ENCODE measurements at regions not wholly inside any gene's neighbourhood (a gene's known extent, or its start where the extent isn't known, plus 50 kb on each side); places are given as distances from the start of the nearest gene placed in this dataset.

DNA sequence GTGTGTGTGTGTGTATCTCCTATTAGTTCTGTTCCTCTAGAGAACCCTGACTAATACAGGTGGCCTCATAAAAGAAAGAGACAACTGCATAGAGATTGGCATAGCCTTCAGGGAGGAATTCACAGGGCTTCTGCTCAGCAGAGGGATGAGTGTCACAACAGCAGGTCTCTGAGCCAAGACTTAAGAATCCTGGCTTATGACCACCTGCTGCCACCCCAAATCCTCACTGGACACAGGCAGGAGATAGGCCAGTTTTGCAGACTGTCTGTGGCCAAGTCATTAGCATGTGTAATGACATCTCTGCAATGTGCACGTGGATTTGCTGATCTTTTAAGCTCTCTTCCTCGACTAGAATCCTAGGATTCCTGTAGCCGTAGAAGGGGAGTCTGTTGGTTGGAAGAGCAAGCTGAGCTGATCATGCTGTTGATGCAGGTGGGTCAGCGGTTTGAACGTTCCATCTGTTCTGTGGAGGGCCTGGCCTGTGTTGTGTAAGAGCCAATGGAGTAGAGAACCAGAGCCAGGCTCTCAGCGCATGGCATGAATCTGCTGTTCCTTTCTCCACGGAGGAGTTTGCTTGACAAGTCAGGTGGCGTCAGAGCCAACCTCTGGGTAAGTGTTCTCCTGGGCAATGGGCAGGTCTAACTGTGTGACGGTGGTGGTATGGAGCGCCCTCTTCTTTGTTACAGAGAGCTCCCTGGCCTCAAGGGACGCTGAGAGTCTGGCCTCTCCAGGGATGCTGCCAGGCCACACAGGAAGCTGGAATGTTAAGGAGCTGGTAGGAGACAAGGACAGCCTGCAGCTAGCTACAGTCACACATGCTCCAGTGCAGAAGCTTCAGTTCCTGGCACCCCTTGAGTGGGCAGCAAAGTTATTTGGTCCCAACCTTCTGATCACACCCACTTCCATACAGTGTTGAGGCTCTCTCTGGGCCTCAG, 503.1 kb downstream of the FOXO1 start:
- TF ChIP-seq ARNT (IDR thresholded peaks at IDR 0.05) (no peak), TARDBP (IDR thresholded peaks at IDR 0.05) (no peak), L3MBTL2 (conservative IDR thresholded peaks at IDR 0.05) (no peak), BHLHE40 (IDR thresholded peaks at IDR 0.05; ENCODE audit: borderline replicate concordance) (no peak)
